IMR-90 (cell line): ENCODE measurements at regions not wholly inside any gene's neighbourhood (a gene's known extent, or its start where the extent isn't known, plus 50 kb on each side); places are given as distances from the start of the nearest gene placed in this dataset.

Experiments used
- ATAC-seq: fragments of 200-7000 bp; cut with Tn5 transposase; 2 replicates; pipeline ENCODE4 v1.9.1; 2020; ENCODE audit warnings: low read depth, mild to moderate bottlenecking, moderate library complexity
- BruUV-seq: library from RNA; stranded (reverse); fragments of 400-500 nt; replicated peaks from 2 replicates; lab custom pipeline; 2021; lab: Mats Ljungman, UMichigan
- CTCF ChIA-PET: fragments of 300-600 bp; formaldehyde crosslinking; extraction: SDS; loops from one replicate; lab custom pipeline; 2021; ENCODE audit warnings: antibody characterized with exemption; lab: Yijun Ruan, JAX
- POLR2A ChIA-PET: fragments of 300-600 bp; sonication (Branson Sonifier 250); formaldehyde crosslinking; loops from one replicate; lab custom pipeline; 2022; ENCODE audit warnings: antibody characterized with exemption; ENCODE audit not compliant: unreplicated experiment; lab: Charles Lee
- DNase-seq: peaks from one replicate; pipeline ENCODE4 v3.0.0; 2013
- H2AFZ ChIP-seq: replicated peaks from 2 replicates; pipeline ENCODE3; 2013; ENCODE audit warnings: low read length, mild to moderate bottlenecking; ENCODE audit not compliant: poor library complexity
- H2AK5ac ChIP-seq: 2 replicates; pipeline ENCODE4 v1.6.1; 2013; ENCODE audit warnings: low read depth, low read length, inconsistent platforms
- H2AK9ac ChIP-seq: replicated peaks from 2 replicates; pipeline ENCODE3; 2013; ENCODE audit warnings: mild to moderate bottlenecking, low read depth, low read length, moderate library complexity; ENCODE audit not compliant: poor library complexity
- H2BK120ac ChIP-seq: 2 replicates; pipeline ENCODE4 v1.6.1; 2013; ENCODE audit warnings: low read depth, low read length, inconsistent platforms
- H2BK15ac ChIP-seq: 3 replicates; pipeline ENCODE4 v1.6.1; 2013; ENCODE audit warnings: low read depth, low read length, inconsistent platforms
- H2BK20ac ChIP-seq: 2 replicates; pipeline ENCODE4 v1.6.1; 2013; ENCODE audit warnings: low read depth, mild to moderate bottlenecking, inconsistent platforms, low read length, moderate library complexity
- H2BK5ac ChIP-seq: 2 replicates; pipeline ENCODE4 v1.6.1; 2013; ENCODE audit warnings: mild to moderate bottlenecking, low read depth, low read length, inconsistent platforms; ENCODE audit not compliant: poor library complexity, severe bottlenecking
- H3K14ac ChIP-seq: replicated peaks from 2 replicates; pipeline ENCODE4 v1.6.1; 2013; ENCODE audit warnings: low read depth, low read length, inconsistent platforms
- H3K18ac ChIP-seq: 2 replicates; pipeline ENCODE4 v1.6.1; 2013; ENCODE audit warnings: low read depth, low read length, control low read depth
- H3K23ac ChIP-seq: 2 replicates; pipeline ENCODE4 v1.6.1; 2013; ENCODE audit warnings: low read depth, low read length, inconsistent platforms
- H3K27ac ChIP-seq: 2 replicates; pipeline ENCODE4 v1.5.1; 2013; ENCODE audit warnings: mild to moderate bottlenecking, control low read depth, low read length; ENCODE audit not compliant: insufficient read depth
- H3K27me3 ChIP-seq: 2 replicates; pipeline ENCODE4 v1.6.1; 2013; ENCODE audit warnings: low read length; ENCODE audit not compliant: control insufficient read depth, insufficient read depth
- H3K36me3 ChIP-seq: 2 replicates; pipeline ENCODE4 v1.6.1; 2013; ENCODE audit warnings: low read length, mixed read lengths; ENCODE audit not compliant: control insufficient read depth, insufficient read depth
- H3K4ac ChIP-seq: 2 replicates; pipeline ENCODE4 v1.6.1; 2013; ENCODE audit warnings: low read depth, low read length, inconsistent platforms
- H3K4me1 ChIP-seq: 2 replicates; pipeline ENCODE4 v1.6.1; 2013; ENCODE audit warnings: low read length, mixed read lengths; ENCODE audit not compliant: control insufficient read depth, insufficient read depth
- H3K4me2 ChIP-seq: 2 replicates; pipeline ENCODE4 v1.6.1; 2013; ENCODE audit warnings: low read depth, mild to moderate bottlenecking, control low read depth, low read length, moderate library complexity
- H3K4me3 ChIP-seq: 2 replicates; pipeline ENCODE4 v1.5.1; 2013; ENCODE audit warnings: low read depth, mild to moderate bottlenecking, control low read depth, low read length, moderate library complexity; ENCODE audit not compliant: insufficient read depth
- H3K56ac ChIP-seq: 2 replicates; pipeline ENCODE4 v1.6.1; 2013; ENCODE audit warnings: low read length, inconsistent platforms; ENCODE audit not compliant: insufficient read depth; ENCODE audit errors: extremely low read depth
- H3K79me1 ChIP-seq, 2 experiments: 2 replicates each; pipeline ENCODE4 v1.6.1; 2013; ENCODE audit warnings: low read length in 2 of 2, inconsistent platforms in 1 of 2, low read depth in 1 of 2
- H3K9ac ChIP-seq: 2 replicates; pipeline ENCODE4 v1.6.1; 2013; ENCODE audit warnings: low read depth, low read length, control low read depth
- H3K9me1 ChIP-seq: 2 replicates; pipeline ENCODE4 v1.6.1; 2013; ENCODE audit warnings: low read length, inconsistent platforms; ENCODE audit not compliant: insufficient read depth
- H3K9me3 ChIP-seq: 2 replicates; pipeline ENCODE4 v1.6.1; 2013; ENCODE audit warnings: low read length; ENCODE audit not compliant: control insufficient read depth, insufficient read depth
- H4K20me1 ChIP-seq: 2 replicates; pipeline ENCODE4 v1.6.1; 2013; ENCODE audit warnings: low read length, inconsistent platforms; ENCODE audit not compliant: insufficient read depth
- H4K5ac ChIP-seq: 2 replicates; pipeline ENCODE4 v1.6.1; 2013; ENCODE audit warnings: mild to moderate bottlenecking, low read depth, low read length, control low read depth
- H4K8ac ChIP-seq, 2 experiments: 2 replicates each; pipeline ENCODE4 v1.6.1; 2013; ENCODE audit warnings: low read depth in 2 of 2, low read length in 2 of 2, control low read depth in 1 of 2, inconsistent platforms in 1 of 2
- H4K91ac ChIP-seq: 2 replicates; pipeline ENCODE4 v1.6.1; 2013; ENCODE audit warnings: low read depth, low read length, inconsistent platforms; ENCODE audit not compliant: insufficient read depth
- MXI1 ChIP-seq: IDR thresholded peaks from 2 replicates; pipeline ENCODE4 v1.6.1; 2012; ENCODE audit warnings: low read depth, mild to moderate bottlenecking, low read length, moderate library complexity, borderline replicate concordance
- WGBS, 2 experiments: methylation state at CpG; one replicate each; pipeline versions ENCODE4 v1.1.5 to v1.1.7; 2013; ENCODE audit warnings: missing lambda C conversion rate in 2 of 2; ENCODE audit not compliant: insufficient read length in 1 of 2; ENCODE audit errors: extremely low coverage in 2 of 2; 5-methylcytosine and 5-hydroxymethylcytosine counted together
- dilution Hi-C: fragments of 300-500 bp; cut with HindIII; formaldehyde crosslinking; loops from one replicate; pipeline ENCODE4 v1.14.3; 2018; ENCODE audit warnings: low sequenced_read_pairs; ENCODE audit not compliant: unreplicated experiment
- in situ Hi-C: fragments of 300-500 bp; cut with MboI; formaldehyde crosslinking; loops from 3 replicates; pipeline ENCODE4 v1.14.3; 2019; ENCODE audit warnings: low sequenced_read_pairs, inconsistent platforms, mixed read lengths
- intact Hi-C: fragments of 100-400 bp; cut with micrococcal nuclease; formaldehyde crosslinking; loops from 2 replicates; pipeline ENCODE4 v1.10.0; 2022

GRCh38 chr11:16596231-16596630 lies 142.2 kb upstream of the C11orf58 start:
- no peak overlapping the region for H3K56ac ChIP-seq
- no peak overlapping the region for H2BK5ac ChIP-seq
- no peak overlapping the region for H4K5ac ChIP-seq
- H4K20me1 ChIP-seq: peaks cover 4% of the 10 kb centered on the region; the same call in 1 of the 2 replicates
- POLR2A ChIA-PET: interaction anchor here (0.6 kb wide), 1 partner anchor 426 kb away, joined by 3 read pairs; no protein-coding TSS in a partner anchor
- peaks cover 7 to 13% of the 10 kb centered on the region in 2 experiments; a peak in 3 of 4 replicates for H3K79me1 ChIP-seq
- no peak overlapping the region for H3K4ac ChIP-seq
- H3K36me3 ChIP-seq: no peaks in the 10 kb centered on the region
- no CpG with 5 or more reads among the region's 2 CpGs for WGBS, 2 experiments
- dilution Hi-C loops: no loop called here
- no peak for ATAC-seq
- no peak for DNase-seq
- CTCF ChIA-PET: interaction anchor here (0.7 to 1.1 kb wide), 2 partner anchors 8 to 630 kb away, joined by 3 read pairs; no protein-coding TSS in a partner anchor
- no peak overlapping the region for H3K14ac ChIP-seq
- H2BK15ac ChIP-seq: no peak overlapping the region
- H4K8ac ChIP-seq: no peak overlapping the region
- H3K9ac ChIP-seq: no peak overlapping the region
- no peak overlapping the region for H2AK9ac ChIP-seq
- intact Hi-C loops: no loop called here
- no peaks in the 10 kb centered on the region for H3K9me3 ChIP-seq
- H3K9me1 ChIP-seq: no peaks in the 10 kb centered on the region
- no peaks in the 10 kb centered on the region for H3K27me3 ChIP-seq
- H2BK120ac ChIP-seq: no peak overlapping the region
- BruUV-seq: no TSS peak
- no peak overlapping the region for H3K27ac ChIP-seq
- H3K4me3 ChIP-seq: no peak overlapping the region
- no peak overlapping the region for H4K91ac ChIP-seq
- no peak overlapping the region for H2AK5ac ChIP-seq
- no peak overlapping the region for H2BK20ac ChIP-seq
- H3K18ac ChIP-seq: no peak overlapping the region
- no peak overlapping the region for H3K4me2 ChIP-seq
- H3K23ac ChIP-seq: no peak overlapping the region
- in situ Hi-C loops: no loop called here
- H2AFZ ChIP-seq: no peak overlapping the region
- peaks cover 2% of the 10 kb centered on the region; the same call in 1 of the 2 replicates for H3K4me1 ChIP-seq
- TF ChIP-seq MXI1: no peak
